CD4-positive, alpha-beta T cell (primary cell): ENCODE measurements at regions not wholly inside any gene's neighbourhood (a gene's known extent, or its start where the extent isn't known, plus 50 kb on each side); places are given as distances from the start of the nearest gene placed in this dataset.

ENCODE experiments used
- ATAC-seq: fragments of 200-7000 bp; cut with Tn5 transposase; one replicate; pipeline ENCODE4 v1.10.0; 2022; ENCODE audit warnings: mild to moderate bottlenecking; ENCODE audit not compliant: poor library complexity
- CTCF ChIA-PET: fragments of 350-600 bp; sonication (Branson Sonifier 250); formaldehyde crosslinking; loops from one replicate; lab custom pipeline; 2021; ENCODE audit warnings: antibody characterized with exemption, inconsistent platforms; lab: Charles Lee
- POLR2A ChIA-PET: fragments of 350-600 bp; sonication (Branson Sonifier 250); formaldehyde crosslinking; loops from one replicate; lab custom pipeline; 2021; ENCODE audit warnings: antibody characterized with exemption, inconsistent platforms; lab: Charles Lee
- DNase-seq, 14 experiments: peaks; one replicate each; pipeline ENCODE4 v3.0.0-alpha.2; 2013 to 2020; ENCODE audit warnings: mixed read lengths in 2 of 14
- H3K27ac ChIP-seq, 2 donors: one replicate each; pipeline versions ENCODE4 v1.5.1 to v1.7.0; 2013; ENCODE audit warnings: low read length in 2 of 2, low read depth in 1 of 2, mild to moderate bottlenecking in 1 of 2
- H3K27me3 ChIP-seq, 2 experiments: 1 replicate in 1 of 2; 2 replicates in 1 of 2; pipeline versions ENCODE4 v1.6.1 to v1.7.0; 2013; ENCODE audit warnings: low read length in 2 of 2, control low read depth in 1 of 2, mild to moderate bottlenecking in 1 of 2, moderate library complexity in 1 of 2; ENCODE audit not compliant: insufficient read depth in 2 of 2, control insufficient read depth in 1 of 2
- H3K36me3 ChIP-seq: one replicate; pipeline ENCODE4 v1.6.1; 2013; ENCODE audit warnings: low read length, control low read depth; ENCODE audit not compliant: insufficient read depth
- H3K4me1 ChIP-seq: one replicate; pipeline ENCODE4 v1.6.1; 2013; ENCODE audit warnings: low read length, control low read depth; ENCODE audit not compliant: insufficient read depth
- H3K4me3 ChIP-seq: one replicate; pipeline ENCODE4 v1.5.1; 2013; ENCODE audit warnings: mild to moderate bottlenecking, low read length, moderate library complexity
- H3K9me3 ChIP-seq, 2 experiments: 1 replicate in 1 of 2; 2 replicates in 1 of 2; pipeline versions ENCODE4 v1.6.1 to v1.7.0; 2013; ENCODE audit warnings: low read length in 2 of 2, mild to moderate bottlenecking in 2 of 2, control low read depth in 1 of 2, moderate library complexity in 1 of 2; ENCODE audit not compliant: control insufficient read depth in 1 of 2, insufficient read depth in 1 of 2
- H3K27ac Mint-ChIP-seq: one replicate; pipeline ENCODE4 v1.8.0; 2020; ENCODE audit warnings: mixed read lengths
- H3K27me3 Mint-ChIP-seq: one replicate; pipeline ENCODE4 v1.8.0; 2021; ENCODE audit warnings: mixed read lengths
- H3K36me3 Mint-ChIP-seq: one replicate; pipeline ENCODE4 v1.8.0; 2021; ENCODE audit warnings: low read depth, mixed read lengths
- H3K4me1 Mint-ChIP-seq: one replicate; pipeline ENCODE4 v1.8.0; 2021; ENCODE audit warnings: low read depth, mixed read lengths
- H3K4me3 Mint-ChIP-seq: one replicate; pipeline ENCODE4 v1.8.0; 2020; ENCODE audit warnings: mild to moderate bottlenecking, mixed read lengths
- H3K9me3 Mint-ChIP-seq: one replicate; pipeline ENCODE4 v1.8.0; 2020; ENCODE audit warnings: mixed read lengths
- intact Hi-C, 2 experiments: fragments of 100-400 bp; cut with DNase I in 1 of 2; cut with micrococcal nuclease in 1 of 2; formaldehyde crosslinking; loops; one replicate each; pipeline versions ENCODE4 v1.15.1 to v1.9.0; 2023 to 2025; cut with DNase I, micrococcal nuclease
- TF ChIP-seq, protein P1 (sequence below): fragments of 200-600 bp; IDR thresholded peaks from one replicate; pipeline ENCODE4 v1.8.0; 2022; ENCODE audit warnings: antibody characterized with exemption, mild to moderate bottlenecking

DNA sequence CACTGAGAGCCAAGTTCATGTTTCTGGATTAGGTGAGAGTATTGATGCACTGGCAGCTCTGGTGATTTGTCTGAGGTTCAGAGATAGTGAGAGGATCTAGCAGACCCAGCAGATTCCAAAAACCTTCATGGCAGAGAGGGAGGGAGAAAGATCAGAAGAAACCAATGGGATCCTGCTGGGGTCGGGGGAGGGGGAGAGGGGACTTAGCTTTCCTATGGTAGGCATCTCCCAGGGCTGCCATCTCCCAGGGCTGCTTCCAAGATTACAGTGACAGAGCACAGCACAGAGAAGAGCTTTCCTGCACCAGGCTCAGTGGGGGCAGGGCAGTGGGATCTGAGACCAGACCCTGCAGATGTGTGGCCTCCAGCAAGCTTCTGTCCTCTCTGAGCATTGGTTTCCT is 76.8 kb upstream of the GDF10 start:
- TF ChIP-seq, protein P1, sequence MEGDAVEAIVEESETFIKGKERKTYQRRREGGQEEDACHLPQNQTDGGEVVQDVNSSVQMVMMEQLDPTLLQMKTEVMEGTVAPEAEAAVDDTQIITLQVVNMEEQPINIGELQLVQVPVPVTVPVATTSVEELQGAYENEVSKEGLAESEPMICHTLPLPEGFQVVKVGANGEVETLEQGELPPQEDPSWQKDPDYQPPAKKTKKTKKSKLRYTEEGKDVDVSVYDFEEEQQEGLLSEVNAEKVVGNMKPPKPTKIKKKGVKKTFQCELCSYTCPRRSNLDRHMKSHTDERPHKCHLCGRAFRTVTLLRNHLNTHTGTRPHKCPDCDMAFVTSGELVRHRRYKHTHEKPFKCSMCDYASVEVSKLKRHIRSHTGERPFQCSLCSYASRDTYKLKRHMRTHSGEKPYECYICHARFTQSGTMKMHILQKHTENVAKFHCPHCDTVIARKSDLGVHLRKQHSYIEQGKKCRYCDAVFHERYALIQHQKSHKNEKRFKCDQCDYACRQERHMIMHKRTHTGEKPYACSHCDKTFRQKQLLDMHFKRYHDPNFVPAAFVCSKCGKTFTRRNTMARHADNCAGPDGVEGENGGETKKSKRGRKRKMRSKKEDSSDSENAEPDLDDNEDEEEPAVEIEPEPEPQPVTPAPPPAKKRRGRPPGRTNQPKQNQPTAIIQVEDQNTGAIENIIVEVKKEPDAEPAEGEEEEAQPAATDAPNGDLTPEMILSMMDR = no peak
- intact Hi-C loops = loop anchor here in 1 of 2 experiments (1.0 kb wide), 1 partner anchor 18 kb away; no protein-coding TSS in a partner anchor
- Histone ChIP-seq H3K4me3 (no peak overlapping the region), H3K27ac (no peak overlapping the region), H3K4me1 (no peaks in the 10 kb centered on the region), H3K9me3 (no peaks in the 10 kb centered on the region), H3K36me3 (no peaks in the 10 kb centered on the region), H3K27me3 (no peaks in the 10 kb centered on the region)
- Mint-ChIP-seq H3K4me3 (no peak overlapping the region), H3K36me3 (no peaks in the 10 kb centered on the region), H3K4me1 (peaks cover 9% of the 10 kb centered on the region), H3K27me3 (no peaks in the 10 kb centered on the region), H3K9me3 (no peaks in the 10 kb centered on the region), H3K27ac (no peak overlapping the region)
- ChIA-PET POLR2A (no interaction called here), CTCF (no interaction called here)
- DNase-seq = no peak
- no peak for ATAC-seq

DNA sequence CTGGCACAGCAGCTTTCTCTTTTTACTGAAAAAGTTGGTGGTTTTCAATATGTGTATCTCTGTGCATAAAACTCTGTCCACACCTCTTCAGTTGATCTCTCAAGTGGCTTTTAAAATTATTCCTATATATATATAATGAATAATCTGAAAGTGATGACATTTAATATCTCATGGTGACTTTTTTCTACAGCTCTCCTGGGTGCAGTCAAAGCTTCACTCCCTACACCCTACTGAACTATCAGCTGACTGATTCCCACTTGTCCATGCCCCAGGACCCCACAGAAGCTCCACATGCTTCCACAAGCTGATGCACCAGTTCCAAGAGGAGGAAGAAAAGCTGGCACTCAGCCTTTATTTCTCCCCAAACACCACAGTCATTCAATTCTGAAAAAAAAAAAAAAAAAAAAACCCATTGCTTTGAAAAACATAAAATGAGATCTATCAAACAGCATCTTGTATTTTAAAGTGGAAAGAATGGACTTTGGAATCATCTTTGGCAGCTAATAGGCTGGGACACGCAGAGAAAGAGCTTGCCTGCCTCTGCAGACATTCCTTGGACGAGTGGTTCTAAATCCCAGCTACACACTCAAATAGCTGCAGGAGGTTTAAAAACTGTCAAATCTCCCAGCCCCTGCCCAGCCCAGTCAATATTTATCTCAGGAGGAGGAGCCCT is 75.3 kb upstream of the GDF10 start:
- TF ChIP-seq, protein P1 = no peak
- Histone ChIP-seq H3K4me3 (no peak overlapping the region), H3K36me3 (no peaks in the 10 kb centered on the region), H3K4me1 (no peaks in the 10 kb centered on the region), H3K27ac (no peak overlapping the region), H3K9me3 (peaks cover 0 to 8% of the 10 kb centered on the region in 2 experiments), H3K27me3 (no peaks in the 10 kb centered on the region)
- DNase-seq = no peak
- Mint-ChIP-seq H3K27ac (no peak overlapping the region), H3K36me3 (no peaks in the 10 kb centered on the region), H3K27me3 (no peaks in the 10 kb centered on the region), H3K9me3 (no peaks in the 10 kb centered on the region), H3K4me1 (peaks cover 4% of the 10 kb centered on the region), H3K4me3 (no peak overlapping the region)
- CTCF ChIA-PET = no interaction called here
- intact Hi-C loops = no loop called here
- POLR2A ChIA-PET = no interaction called here
- no peak for ATAC-seq

DNA sequence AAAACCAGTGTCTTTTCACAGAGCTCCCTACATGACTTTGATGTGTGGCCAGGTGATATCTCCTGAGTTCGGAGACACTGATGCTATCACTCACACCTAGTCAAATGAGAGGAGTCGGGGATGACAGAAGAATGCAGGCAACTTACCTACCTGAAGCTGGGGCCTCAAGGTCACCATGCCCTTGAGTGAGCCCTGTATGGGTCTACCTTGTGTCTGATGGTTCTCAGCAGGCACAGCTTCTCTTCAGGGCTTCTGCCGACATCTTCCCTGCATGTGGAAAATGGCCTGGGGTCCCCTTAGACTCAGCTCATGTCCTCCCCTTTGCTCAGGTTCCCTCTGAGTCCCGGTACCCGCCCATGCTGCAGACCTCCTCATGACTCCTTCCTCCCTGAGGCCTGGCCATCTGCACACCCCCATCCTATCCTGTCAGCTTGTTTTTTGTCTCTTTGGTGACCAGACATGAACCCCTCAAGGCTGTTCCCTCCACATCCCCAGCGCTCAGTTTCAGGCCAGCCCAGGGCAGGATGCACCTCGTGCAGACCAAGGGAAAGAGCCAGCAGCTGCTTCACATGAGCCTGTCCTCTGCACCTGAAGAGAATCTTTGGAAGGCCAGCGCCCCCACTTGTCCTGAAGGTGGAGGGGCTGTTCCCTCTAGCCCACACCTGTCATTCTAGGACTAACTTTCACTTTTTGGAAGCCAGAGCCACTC is 74.6 kb upstream of the GDF10 start:
- ChIA-PET CTCF (no interaction called here), POLR2A (no interaction called here)
- no peak for ATAC-seq

More for the DNA sequence above, 74.6 kb upstream of the GDF10 start:
- DNase-seq = peak in 1 of 14 experiments; percentile 18
- H3K4me1 ChIP-seq = peaks cover 4% of the 10 kb centered on the region
- H3K27ac ChIP-seq = no peak overlapping the region
- H3K4me1 Mint-ChIP-seq = peaks cover 9% of the 10 kb centered on the region
- no peak overlapping the region for H3K27ac Mint-ChIP-seq
- H3K36me3 ChIP-seq = no peaks in the 10 kb centered on the region
- TF ChIP-seq, protein P1 = no peak
- no peaks in the 10 kb centered on the region for H3K9me3 Mint-ChIP-seq
- intact Hi-C loops = no loop called here
- no peak overlapping the region for H3K4me3 ChIP-seq
- H3K36me3 Mint-ChIP-seq = no peaks in the 10 kb centered on the region
- no peaks in the 10 kb centered on the region for H3K27me3 Mint-ChIP-seq
- H3K27me3 ChIP-seq = no peaks in the 10 kb centered on the region
- peaks cover 0 to 8% of the 10 kb centered on the region in 2 experiments for H3K9me3 ChIP-seq
- no peak overlapping the region for H3K4me3 Mint-ChIP-seq
